ENCODE measurements at regions not wholly inside any gene's neighbourhood (a gene's known extent, or its start where the extent isn't known, plus 50 kb on each side); places are given as distances from the start of the nearest gene placed in this dataset.

- no peak for TF ChIP-seq CTCF (IDR thresholded peaks at IDR 0.05; ENCODE audit: unreplicated experiment in 3 of 3)
- no peaks in the 10 kb centered on the region for H3K27me3 Mint-ChIP-seq (ENCODE audit: low read depth)
Measured at GRCh38 chr4:33381816-33382215, 2661.6 kb downstream of the PCDH7 start.

GRCh38 chr4:33386764-33387163 is 2666.6 kb downstream of the PCDH7 start:
- Mint-ChIP-seq H3K4me1 (no peaks in the 10 kb centered on the region), H3K27ac (no peak overlapping the region), H3K4me3 (no peak overlapping the region), H3K27me3 (ENCODE audit: low read depth) (no peaks in the 10 kb centered on the region), H3K36me3 (ENCODE audit: low read depth) (no peaks in the 10 kb centered on the region), H3K9me3 (peaks cover 15% of the 10 kb centered on the region)
- peak in 1 of 3 experiments; percentile 21 for TF ChIP-seq CTCF (IDR thresholded peaks at IDR 0.05; ENCODE audit: unreplicated experiment in 3 of 3)

More at GRCh38 chr4:33381816-33382215, 2661.6 kb downstream of the PCDH7 start:
- Mint-ChIP-seq H3K4me1 (no peaks in the 10 kb centered on the region), H3K9me3 (peaks cover 15% of the 10 kb centered on the region), H3K27ac (no peak overlapping the region), H3K36me3 (ENCODE audit: low read depth) (no peaks in the 10 kb centered on the region), H3K4me3 (no peak overlapping the region)

DNA sequence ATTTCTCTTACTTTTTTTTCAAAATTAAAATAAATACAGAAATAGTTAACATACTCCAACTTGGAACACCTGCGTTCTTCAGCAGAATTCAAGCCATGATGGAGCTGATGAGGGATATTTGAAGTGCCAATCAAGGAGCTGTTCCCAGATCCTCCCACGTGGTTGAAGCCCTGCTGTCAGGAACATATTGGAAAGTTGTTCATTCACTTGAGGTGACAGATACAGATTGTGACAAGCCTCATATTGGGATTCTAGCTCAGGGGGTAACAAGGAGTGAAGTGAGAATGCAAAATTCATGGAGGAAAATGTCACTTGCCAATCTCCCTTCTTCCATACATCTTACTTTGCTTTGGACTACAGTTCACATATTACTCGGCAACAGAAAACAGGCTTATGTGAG is 2670.8 kb downstream of the PCDH7 start:
- no peak for TF ChIP-seq CTCF (IDR thresholded peaks at IDR 0.05; ENCODE audit: unreplicated experiment in 3 of 3)
- Mint-ChIP-seq H3K4me1 (no peaks in the 10 kb centered on the region), H3K4me3 (no peak overlapping the region), H3K36me3 (ENCODE audit: low read depth) (no peaks in the 10 kb centered on the region), H3K27ac (no peak overlapping the region), H3K27me3 (ENCODE audit: low read depth) (no peaks in the 10 kb centered on the region), H3K9me3 (no peaks in the 10 kb centered on the region)

DNA sequence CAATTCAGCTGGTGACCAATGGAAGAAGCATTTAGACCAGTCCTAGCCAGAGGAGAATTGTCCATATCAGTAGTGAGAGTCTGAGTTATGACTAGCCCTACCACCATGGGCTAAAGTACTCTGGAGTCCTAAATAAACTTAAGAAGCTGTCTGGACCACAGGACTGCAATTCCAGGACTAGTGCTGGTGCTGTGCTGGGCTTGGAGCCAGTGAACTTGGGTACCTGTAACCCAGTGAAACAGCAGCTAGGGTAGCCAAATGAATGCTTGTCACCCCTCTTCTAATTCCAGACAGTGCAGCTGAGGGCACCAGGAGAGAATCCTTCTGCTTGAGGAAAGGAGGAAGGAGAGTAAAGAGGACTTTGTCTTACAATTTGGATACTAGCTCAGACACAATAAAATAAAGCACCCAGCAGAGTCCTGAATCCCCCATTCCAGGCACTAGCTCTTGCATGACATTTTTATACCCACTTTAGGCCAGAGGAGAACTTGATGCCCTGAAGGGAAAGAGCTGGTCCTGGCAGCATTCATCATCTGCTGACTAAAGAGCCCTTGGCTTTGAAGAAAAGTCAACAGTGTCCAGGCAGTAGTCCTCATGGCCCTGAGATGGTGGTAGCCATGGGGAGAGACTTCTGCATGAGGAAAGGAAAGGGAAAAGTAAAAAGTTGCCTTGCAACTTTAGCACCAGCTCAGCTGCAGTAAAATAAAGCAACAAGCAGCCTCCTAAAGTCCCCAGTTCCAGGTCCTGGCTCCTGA is 2675.7 kb downstream of the PCDH7 start:
- Mint-ChIP-seq H3K27me3 (ENCODE audit: low read depth) (no peaks in the 10 kb centered on the region), H3K27ac (no peak overlapping the region), H3K4me3 (no peak overlapping the region), H3K9me3 (peaks cover 8% of the 10 kb centered on the region), H3K36me3 (ENCODE audit: low read depth) (no peaks in the 10 kb centered on the region), H3K4me1 (no peaks in the 10 kb centered on the region)
- TF ChIP-seq CTCF (IDR thresholded peaks at IDR 0.05; ENCODE audit: unreplicated experiment in 3 of 3): no peak

GRCh38 chr4:33400504-33400903 is 2680.3 kb downstream of the PCDH7 start:
- TF ChIP-seq CTCF (IDR thresholded peaks at IDR 0.05; ENCODE audit: unreplicated experiment in 3 of 3): no peak
- Mint-ChIP-seq H3K27me3 (ENCODE audit: low read depth) (no peaks in the 10 kb centered on the region), H3K36me3 (ENCODE audit: low read depth) (no peaks in the 10 kb centered on the region), H3K4me1 (no peaks in the 10 kb centered on the region), H3K27ac (no peak overlapping the region), H3K4me3 (no peak overlapping the region), H3K9me3 (peaks cover 10% of the 10 kb centered on the region)

DNA sequence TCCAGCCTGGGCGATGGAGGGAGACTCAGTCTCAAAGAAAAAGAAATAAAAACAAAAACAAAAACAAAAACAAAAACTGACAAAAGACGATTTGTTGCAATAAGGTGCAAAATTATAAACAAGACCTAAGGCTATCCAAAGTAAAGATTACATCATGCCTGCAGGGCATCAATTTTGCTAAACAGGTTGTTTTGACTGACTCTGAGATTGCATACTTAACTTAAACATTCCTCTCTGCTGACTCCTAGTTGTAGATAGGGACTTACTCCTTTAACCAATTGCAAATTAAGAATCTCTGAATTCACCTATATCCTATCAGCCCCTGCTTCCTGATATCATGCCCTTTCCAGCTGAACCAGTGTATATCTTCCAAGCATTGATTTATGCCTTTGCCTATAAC is 2687.3 kb downstream of the PCDH7 start:
- Mint-ChIP-seq H3K27ac (no peak overlapping the region), H3K4me1 (no peaks in the 10 kb centered on the region), H3K27me3 (ENCODE audit: low read depth) (no peaks in the 10 kb centered on the region), H3K36me3 (ENCODE audit: low read depth) (no peaks in the 10 kb centered on the region), H3K9me3 (no peaks in the 10 kb centered on the region), H3K4me3 (no peak overlapping the region)
- no peak for TF ChIP-seq CTCF (IDR thresholded peaks at IDR 0.05; ENCODE audit: unreplicated experiment in 3 of 3)

Data from nephron (organoid).